HuH-7 (cell line): ENCODE measurements at regions not wholly inside any gene's neighbourhood (a gene's known extent, or its start where the extent isn't known, plus 50 kb on each side); places are given as distances from the start of the nearest gene placed in this dataset.
"Not testable (repeated sequence)": the region's sequence is repeated elsewhere in the genome, so short reads cannot be mapped to it uniquely, and the experiment has no call there.

ENCODE experiments used
- DNase-seq: peaks from one replicate; pipeline ENCODE4 v3.0.0; 2011; ENCODE audit warnings: low spot score

- no peak for DNase-seq
Observed at GRCh38 chr5:167902298-167902697, 389.1 kb upstream of the WWC1 start.

DNA sequence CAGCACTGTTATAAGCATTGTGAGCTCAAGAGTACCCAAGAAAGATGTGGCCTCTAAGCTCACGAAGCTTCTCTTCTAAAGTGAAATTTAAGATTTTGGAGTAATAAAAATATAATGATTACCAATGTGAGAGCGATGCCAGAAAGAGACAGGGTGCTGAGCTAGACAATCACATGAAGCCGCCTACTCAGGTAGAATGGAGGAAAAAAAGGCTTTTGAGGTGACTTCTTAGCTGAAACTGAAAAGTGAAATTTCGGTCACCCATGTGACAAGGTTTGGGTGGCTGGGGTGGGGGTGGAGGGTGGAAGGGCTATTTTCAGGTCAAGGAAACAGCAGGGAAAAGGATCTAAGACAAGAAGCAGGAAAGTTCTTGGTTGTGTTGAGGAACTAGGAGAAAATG, 388.2 kb upstream of the WWC1 start:
- no peak for DNase-seq

DNA sequence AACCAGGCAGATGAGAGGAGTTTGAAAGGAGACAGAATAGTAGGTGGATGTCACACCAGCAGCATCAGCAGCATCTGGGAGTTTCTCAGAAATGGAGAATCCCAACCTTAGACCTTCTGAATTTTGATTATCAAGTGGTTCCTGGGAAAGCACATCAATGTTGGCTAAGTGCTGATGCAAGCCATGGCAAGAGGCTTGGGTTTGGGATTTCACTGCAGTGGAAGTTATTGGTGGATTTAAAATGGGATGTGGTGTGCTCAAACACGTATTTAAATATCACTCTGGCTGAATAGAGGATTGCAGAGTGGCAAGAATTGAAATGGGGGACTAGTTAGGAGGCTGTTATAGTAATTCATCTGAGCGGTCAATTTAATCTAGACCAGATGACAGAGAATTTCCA, 387.8 kb upstream of the WWC1 start:
- DNase-seq = no peak

- DNase-seq = no peak
Observed at GRCh38 chr5:167905919-167906853, 385.3 kb upstream of the WWC1 start.

DNA sequence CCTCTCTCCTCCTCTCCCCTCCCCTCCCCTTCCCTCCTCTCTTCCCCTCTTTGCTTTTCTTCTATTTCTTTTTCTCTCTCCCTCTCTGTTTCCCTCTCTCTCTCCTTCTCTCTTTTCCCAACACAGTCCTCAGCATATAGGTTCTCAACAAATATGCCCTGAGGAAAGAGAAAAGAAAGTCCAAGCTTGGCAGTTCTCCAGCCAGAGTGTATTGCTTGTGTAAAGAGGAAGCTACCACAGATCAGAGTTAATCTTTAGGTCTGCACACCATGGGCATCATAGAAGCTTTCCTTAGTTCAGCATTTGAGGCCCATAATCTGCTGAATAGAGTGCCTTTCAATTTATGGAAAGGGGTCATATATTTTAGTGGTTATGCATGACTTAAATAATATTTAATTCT, 382.8 kb upstream of the WWC1 start:
- DNase-seq = no peak

- DNase-seq = no peak
Observed at GRCh38 chr5:167912941-167913665, 378.3 kb upstream of the WWC1 start.

DNA sequence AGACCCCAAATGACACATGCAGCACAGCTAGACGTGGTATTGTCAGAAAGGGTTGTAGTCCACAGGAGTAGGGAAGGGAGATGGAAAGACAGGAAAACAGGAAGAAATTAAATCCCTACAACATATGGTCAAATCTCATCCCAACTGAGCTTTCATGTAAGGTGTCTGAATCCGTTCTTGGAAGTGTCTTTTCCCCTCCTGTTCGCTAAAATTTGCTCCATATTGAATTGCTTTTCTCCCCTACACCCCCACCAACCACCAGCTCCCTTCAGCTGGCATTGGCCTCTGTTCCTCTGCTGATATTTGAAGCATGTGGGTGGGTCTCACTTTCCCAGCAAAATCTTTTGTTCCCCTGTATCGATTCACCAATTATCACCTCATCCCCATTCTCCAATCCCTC, 376.2 kb upstream of the WWC1 start:
- no peak for DNase-seq

DNA sequence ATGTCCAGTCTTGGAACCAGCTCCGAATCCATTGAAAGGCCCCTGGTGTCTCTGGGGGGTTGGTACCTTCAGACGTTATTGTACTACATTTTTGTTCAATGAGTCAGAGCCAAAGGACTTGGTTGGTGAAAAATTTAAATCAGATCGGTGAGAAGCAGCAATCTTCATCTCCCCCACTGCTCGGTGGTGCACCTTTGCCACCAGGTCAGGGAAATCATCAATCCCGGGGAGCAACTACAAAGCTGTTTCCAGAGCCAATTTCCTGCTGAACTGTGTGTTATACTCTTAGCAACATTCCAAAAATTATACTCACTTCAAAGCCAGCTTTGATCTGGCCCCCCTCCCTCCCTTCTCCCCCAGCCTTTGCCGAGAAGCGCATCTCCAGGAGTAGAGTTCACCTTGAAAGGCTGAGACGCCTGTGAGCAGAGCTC, 375.2 kb upstream of the WWC1 start:
- no peak for DNase-seq

DNA sequence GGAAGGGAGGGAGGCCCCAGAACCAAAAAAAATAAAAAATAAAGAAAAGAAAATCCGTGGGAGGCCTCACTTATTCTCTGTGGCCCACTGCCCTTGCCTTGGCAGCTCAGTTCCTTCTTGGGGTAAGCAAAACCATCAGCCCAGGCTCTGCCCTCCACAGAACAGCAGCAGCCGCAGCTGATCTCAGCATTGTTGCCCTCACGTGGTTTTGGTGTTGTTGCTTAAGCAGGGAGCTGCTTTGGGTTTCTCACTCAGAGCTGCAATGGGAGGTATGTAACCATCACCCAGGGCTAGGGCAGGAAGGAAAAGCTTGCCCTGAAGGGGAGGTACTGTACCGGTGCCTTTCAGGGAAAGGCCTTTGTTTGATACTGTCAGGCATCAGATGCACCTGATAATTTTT, 374.7 kb upstream of the WWC1 start:
- no peak for DNase-seq

- no peak for DNase-seq
Observed at GRCh38 chr5:167918184-167918812, 373.1 kb upstream of the WWC1 start.

- no peak for DNase-seq
Observed at GRCh38 chr5:167918813-167919483, 372.5 kb upstream of the WWC1 start.

DNA sequence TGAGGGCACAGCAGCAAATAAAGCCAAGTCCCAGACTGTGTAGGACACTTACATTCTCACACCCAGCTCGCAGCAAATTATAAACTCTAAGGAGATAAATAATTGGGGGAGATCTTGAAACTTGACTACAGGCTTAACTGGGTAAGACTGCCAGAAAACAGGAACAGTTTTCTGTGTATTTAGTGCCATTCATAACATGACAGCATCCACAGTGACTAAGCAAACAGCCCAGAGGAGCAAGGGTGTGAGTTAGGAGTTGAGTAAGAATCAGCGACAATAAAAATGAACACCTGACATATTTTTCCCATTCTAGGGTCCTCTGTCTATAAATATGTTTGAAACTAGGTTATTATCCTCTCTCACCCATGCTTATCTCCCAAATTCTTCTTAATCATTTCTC, 370.9 kb upstream of the WWC1 start:
- DNase-seq = no peak

GRCh38 chr5:167921796-167922195, 369.6 kb upstream of the WWC1 start:
- no peak for DNase-seq

- DNase-seq = no peak
Observed at GRCh38 chr5:167923396-167923795, 368.0 kb upstream of the WWC1 start.

GRCh38 chr5:167929841-167930240, 361.6 kb upstream of the WWC1 start:
- no peak for DNase-seq

DNA sequence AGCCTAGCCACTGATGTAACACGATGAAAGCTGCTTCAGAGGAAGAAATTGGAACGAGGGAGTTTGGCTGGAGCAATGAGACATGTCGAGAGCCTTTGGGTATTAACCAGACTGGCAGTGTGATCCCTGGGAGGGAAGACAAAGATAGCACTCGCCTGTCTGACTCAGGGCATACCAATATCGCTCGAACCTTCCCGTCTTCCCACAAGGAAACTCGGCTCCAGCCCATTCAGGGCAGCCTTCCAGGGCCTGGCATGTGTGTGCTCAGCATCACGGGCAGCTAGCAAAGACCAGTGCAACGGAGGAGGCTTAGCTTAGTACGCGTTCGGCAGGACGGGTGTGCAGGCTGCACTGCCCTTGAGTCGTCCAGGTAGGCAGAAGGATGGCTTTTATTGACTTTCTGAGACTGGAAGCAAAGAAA, 356.9 kb upstream of the WWC1 start:
- DNase-seq = no peak

GRCh38 chr5:167936022-167936421, 355.4 kb upstream of the WWC1 start:
- DNase-seq = no peak

GRCh38 chr5:167936944-167937634, 354.4 kb upstream of the WWC1 start:
- no peak for DNase-seq

- no peak for DNase-seq
Observed at GRCh38 chr5:167937635-167937998, 353.8 kb upstream of the WWC1 start.

- DNase-seq = no peak
Observed at GRCh38 chr5:167939686-167940085, 351.8 kb upstream of the WWC1 start.

GRCh38 chr5:167940911-167941310, 350.5 kb upstream of the WWC1 start:
- no peak for DNase-seq

- DNase-seq = not testable (repeated sequence)
Observed at GRCh38 chr5:167941556-167941955, 349.9 kb upstream of the WWC1 start.
